Loucy (cell line): ENCODE measurements at regions not wholly inside any gene's neighbourhood (a gene's known extent, or its start where the extent isn't known, plus 50 kb on each side); places are given as distances from the start of the nearest gene placed in this dataset.

ENCODE experiments used
- H2AFZ ChIP-seq: fragments of 200-600 bp; sonication (generic); 2 replicates; pipeline ENCODE4 v1.6.0; 2016; ENCODE audit warnings: antibody characterized with exemption, mild to moderate bottlenecking, low read length, moderate library complexity
- H3F3A ChIP-seq: fragments of 200-600 bp; 2 replicates; pipeline ENCODE4 v1.6.0; 2016; ENCODE audit warnings: antibody characterized with exemption, low read depth, mild to moderate bottlenecking
- H3K27me3 ChIP-seq: fragments of 200-600 bp; sonication (generic); 2 replicates; pipeline ENCODE4 v1.6.1; 2014; ENCODE audit warnings: low read length, mild to moderate bottlenecking; ENCODE audit not compliant: insufficient read depth, poor library complexity, severe bottlenecking
- H3K36me3 ChIP-seq: fragments of 200-600 bp; sonication (generic); 2 replicates; pipeline ENCODE4 v1.6.1; 2016; ENCODE audit warnings: low read length; ENCODE audit not compliant: insufficient read depth
- H3K4me1 ChIP-seq: fragments of 200-600 bp; sonication (generic); 2 replicates; pipeline ENCODE4 v1.5.1; 2014; ENCODE audit warnings: low read length, mild to moderate bottlenecking; ENCODE audit not compliant: insufficient read depth, poor library complexity, severe bottlenecking
- H3K4me2 ChIP-seq: fragments of 200-600 bp; sonication (generic); 2 replicates; pipeline ENCODE4 v1.6.0; 2014; ENCODE audit warnings: antibody characterized with exemption, low read length, low read depth, mild to moderate bottlenecking; ENCODE audit not compliant: poor library complexity, severe bottlenecking
- H3K4me3 ChIP-seq: fragments of 200-600 bp; sonication (generic); 2 replicates; pipeline ENCODE4 v1.5.1; 2014; ENCODE audit warnings: low read length, mild to moderate bottlenecking, mixed read lengths; ENCODE audit not compliant: poor library complexity, severe bottlenecking
- H3K79me2 ChIP-seq: fragments of 200-600 bp; sonication (generic); 2 replicates; pipeline ENCODE4 v1.6.1; 2014; ENCODE audit warnings: low read length; ENCODE audit not compliant: insufficient read depth
- H3K9ac ChIP-seq: fragments of 200-600 bp; sonication (generic); 2 replicates; pipeline ENCODE4 v1.6.0; 2014; ENCODE audit warnings: mild to moderate bottlenecking, low read depth, low read length, moderate library complexity; ENCODE audit not compliant: poor library complexity, severe bottlenecking
- H3K9me2 ChIP-seq: fragments of 200-600 bp; sonication (generic); replicated peaks from 2 replicates; pipeline ENCODE4 v1.6.1; 2016; ENCODE audit warnings: low read depth, low read length, mixed read lengths
- H3K9me3 ChIP-seq: fragments of 200-600 bp; sonication (generic); 2 replicates; pipeline ENCODE4 v1.6.1; 2014; ENCODE audit warnings: mild to moderate bottlenecking, antibody characterized with exemption, low read length, low read depth; ENCODE audit not compliant: insufficient read depth
- H4K20me1 ChIP-seq: fragments of 200-600 bp; sonication (generic); 2 replicates; pipeline ENCODE4 v1.6.0; 2014; ENCODE audit warnings: antibody characterized with exemption, low read length, mild to moderate bottlenecking; ENCODE audit not compliant: insufficient read depth, poor library complexity, severe bottlenecking
- EZH2phosphoT487 ChIP-seq: fragments of 200-600 bp; IDR thresholded peaks from 2 replicates; pipeline ENCODE4 v1.6.1; 2018; ENCODE audit warnings: antibody characterized with exemption, mild to moderate bottlenecking, moderate library complexity, borderline replicate concordance
- TF ChIP-seq, protein P1 (sequence below): fragments of 200-600 bp; sonication (generic); conservative IDR thresholded peaks from 2 replicates; pipeline ENCODE4 v1.5.1; 2014; ENCODE audit warnings: mild to moderate bottlenecking, antibody characterized with exemption, low read length

DNA sequence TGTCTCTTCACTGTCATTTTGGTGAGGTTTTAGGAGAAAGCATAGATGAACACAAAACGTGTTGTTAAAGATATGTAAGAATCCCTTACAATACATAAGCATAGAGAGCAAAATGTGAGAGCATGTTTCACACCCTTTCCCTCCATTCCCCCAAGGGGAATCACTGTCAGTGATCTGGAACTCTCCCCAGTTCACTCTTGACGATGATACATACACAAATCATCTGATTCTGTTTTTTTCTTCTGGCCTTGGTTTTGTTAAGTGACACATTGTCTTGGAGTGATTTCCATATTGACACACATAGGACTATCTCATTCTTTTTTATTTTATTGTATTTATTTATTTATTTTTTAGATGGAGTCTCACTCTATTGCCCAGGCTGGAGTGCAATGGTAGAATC, 53.7 kb upstream of the TANC1 start:
- H3K9me3 ChIP-seq, result no peaks in the 10 kb centered on the region
- no peaks in the 10 kb centered on the region for H3K4me1 ChIP-seq
- no peaks in the 10 kb centered on the region for H3K36me3 ChIP-seq
- no peak for TF ChIP-seq EZH2phosphoT487
- TF ChIP-seq, protein P1, sequence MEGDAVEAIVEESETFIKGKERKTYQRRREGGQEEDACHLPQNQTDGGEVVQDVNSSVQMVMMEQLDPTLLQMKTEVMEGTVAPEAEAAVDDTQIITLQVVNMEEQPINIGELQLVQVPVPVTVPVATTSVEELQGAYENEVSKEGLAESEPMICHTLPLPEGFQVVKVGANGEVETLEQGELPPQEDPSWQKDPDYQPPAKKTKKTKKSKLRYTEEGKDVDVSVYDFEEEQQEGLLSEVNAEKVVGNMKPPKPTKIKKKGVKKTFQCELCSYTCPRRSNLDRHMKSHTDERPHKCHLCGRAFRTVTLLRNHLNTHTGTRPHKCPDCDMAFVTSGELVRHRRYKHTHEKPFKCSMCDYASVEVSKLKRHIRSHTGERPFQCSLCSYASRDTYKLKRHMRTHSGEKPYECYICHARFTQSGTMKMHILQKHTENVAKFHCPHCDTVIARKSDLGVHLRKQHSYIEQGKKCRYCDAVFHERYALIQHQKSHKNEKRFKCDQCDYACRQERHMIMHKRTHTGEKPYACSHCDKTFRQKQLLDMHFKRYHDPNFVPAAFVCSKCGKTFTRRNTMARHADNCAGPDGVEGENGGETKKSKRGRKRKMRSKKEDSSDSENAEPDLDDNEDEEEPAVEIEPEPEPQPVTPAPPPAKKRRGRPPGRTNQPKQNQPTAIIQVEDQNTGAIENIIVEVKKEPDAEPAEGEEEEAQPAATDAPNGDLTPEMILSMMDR, result no peak
- H2AFZ ChIP-seq, result no peak overlapping the region
- no peak overlapping the region for H3K4me3 ChIP-seq
- H3K79me2 ChIP-seq, result no peaks in the 10 kb centered on the region
- no peak overlapping the region for H3K9ac ChIP-seq
- H3K27me3 ChIP-seq, result no peaks in the 10 kb centered on the region
- no peaks in the 10 kb centered on the region for H3K9me2 ChIP-seq
- H3K4me2 ChIP-seq, result no peak overlapping the region
- H4K20me1 ChIP-seq, result no peaks in the 10 kb centered on the region
- no peaks in the 10 kb centered on the region for H3F3A ChIP-seq

DNA sequence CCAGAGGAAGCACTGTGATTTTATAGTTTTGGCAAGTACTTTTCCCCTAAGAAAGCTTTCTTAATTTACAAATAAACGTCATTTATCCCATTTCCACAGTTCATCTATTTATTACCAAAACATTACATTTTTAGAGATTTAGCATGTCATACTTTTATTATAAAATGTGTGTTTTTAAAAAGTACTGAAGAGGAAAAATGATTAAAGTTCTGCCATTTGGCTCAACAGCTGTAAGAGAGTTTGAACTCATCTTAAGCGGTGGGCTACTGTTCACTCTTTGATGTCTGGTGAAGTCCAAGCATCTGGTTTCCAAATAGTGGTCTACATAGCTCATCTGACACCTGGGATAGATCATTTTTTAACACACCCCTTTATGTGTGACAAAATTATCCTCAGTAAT, 51.3 kb upstream of the TANC1 start:
- no peaks in the 10 kb centered on the region for H3K79me2 ChIP-seq
- no peak overlapping the region for H3K4me3 ChIP-seq

DNA sequence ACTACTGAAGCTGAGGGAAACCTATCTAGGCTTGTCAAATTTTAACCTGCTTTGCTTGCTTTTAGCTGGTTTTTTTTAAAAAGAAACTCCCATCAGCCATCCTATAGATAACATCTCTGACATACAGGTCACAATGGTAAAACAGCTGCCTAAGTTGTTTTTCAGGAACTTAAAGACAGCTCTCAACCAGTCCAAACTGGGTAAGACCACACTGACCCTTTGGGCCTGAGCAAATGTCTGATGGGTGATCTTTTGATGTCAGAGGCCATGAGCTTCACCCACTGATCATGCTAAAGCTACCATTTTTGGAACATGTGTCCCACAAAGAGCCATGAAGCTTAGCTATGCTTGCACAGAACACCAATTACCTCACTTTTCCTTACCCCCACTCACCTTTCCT, 50.0 kb upstream of the TANC1 start:
- no peak overlapping the region for H3K4me3 ChIP-seq
- H3K9me2 ChIP-seq, result no peaks in the 10 kb centered on the region
- no peaks in the 10 kb centered on the region for H3K36me3 ChIP-seq
- no peaks in the 10 kb centered on the region for H3K4me1 ChIP-seq
- TF ChIP-seq, protein P1, result no peak
- no peak for TF ChIP-seq EZH2phosphoT487
- no peaks in the 10 kb centered on the region for H4K20me1 ChIP-seq
- H3K79me2 ChIP-seq, result no peaks in the 10 kb centered on the region
- H3K4me2 ChIP-seq, result no peak overlapping the region
- no peaks in the 10 kb centered on the region for H3K27me3 ChIP-seq
- H3K9ac ChIP-seq, result no peak overlapping the region
- H2AFZ ChIP-seq, result no peak overlapping the region
- H3F3A ChIP-seq, result no peaks in the 10 kb centered on the region
- no peaks in the 10 kb centered on the region for H3K9me3 ChIP-seq

More for the DNA sequence above, 51.3 kb upstream of the TANC1 start:
- Histone ChIP-seq H3K9me2 (no peaks in the 10 kb centered on the region), H3K9me3 (no peaks in the 10 kb centered on the region), H4K20me1 (no peaks in the 10 kb centered on the region), H3K36me3 (no peaks in the 10 kb centered on the region), H3K27me3 (no peaks in the 10 kb centered on the region), H3F3A (no peaks in the 10 kb centered on the region), H3K9ac (no peak overlapping the region), H2AFZ (no peak overlapping the region), H3K4me1 (no peaks in the 10 kb centered on the region), H3K4me2 (no peak overlapping the region)
- TF ChIP-seq, protein P1, result no peak
- TF ChIP-seq EZH2phosphoT487, result no peak
